ES-I3 (cell line): ENCODE measurements at regions not wholly inside any gene's neighbourhood (a gene's known extent, or its start where the extent isn't known, plus 50 kb on each side); places are given as distances from the start of the nearest gene placed in this dataset.

Experiments used
- H3K36me3 ChIP-seq: 2 replicates; pipeline ENCODE4 v1.6.1; 2013; ENCODE audit warnings: mild to moderate bottlenecking, low read length, control low read depth, moderate library complexity; ENCODE audit not compliant: insufficient read depth
- H3K4me1 ChIP-seq: 2 replicates; pipeline ENCODE4 v1.6.1; 2013; ENCODE audit warnings: mild to moderate bottlenecking, control low read depth, low read length; ENCODE audit not compliant: insufficient read depth
- H3K9ac ChIP-seq: 2 replicates; pipeline ENCODE4 v1.6.1; 2013; ENCODE audit warnings: low read depth, mild to moderate bottlenecking, low read length, moderate library complexity
- H3K9me3 ChIP-seq: 2 replicates; pipeline ENCODE4 v1.6.1; 2013; ENCODE audit warnings: mild to moderate bottlenecking, low read length, moderate library complexity; ENCODE audit not compliant: control insufficient read depth, insufficient read depth

DNA sequence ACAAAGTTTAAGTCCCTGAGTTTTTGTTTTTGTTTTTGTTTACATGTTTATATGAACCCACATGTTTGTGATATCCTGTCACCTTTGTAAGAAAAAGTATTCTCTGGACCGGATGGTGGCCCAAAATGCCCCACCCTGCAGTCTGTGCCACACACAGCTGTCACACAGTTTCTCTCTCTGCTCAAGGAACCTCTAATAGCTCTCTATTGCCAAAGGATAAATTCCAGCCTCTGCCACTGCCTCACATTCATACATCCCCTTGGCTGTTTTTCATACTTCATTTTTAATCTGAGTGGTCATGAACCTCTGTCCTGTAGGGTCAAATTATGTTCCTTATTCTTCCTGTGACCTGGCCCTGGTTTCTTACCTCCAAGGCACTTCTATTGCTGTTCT lies 520.3 kb upstream of the CDH5 start:
- Histone ChIP-seq H3K9me3 (no peaks in the 10 kb centered on the region), H3K4me1 (peaks cover 10% of the 10 kb centered on the region), H3K9ac (no peak overlapping the region), H3K36me3 (no peaks in the 10 kb centered on the region)

DNA sequence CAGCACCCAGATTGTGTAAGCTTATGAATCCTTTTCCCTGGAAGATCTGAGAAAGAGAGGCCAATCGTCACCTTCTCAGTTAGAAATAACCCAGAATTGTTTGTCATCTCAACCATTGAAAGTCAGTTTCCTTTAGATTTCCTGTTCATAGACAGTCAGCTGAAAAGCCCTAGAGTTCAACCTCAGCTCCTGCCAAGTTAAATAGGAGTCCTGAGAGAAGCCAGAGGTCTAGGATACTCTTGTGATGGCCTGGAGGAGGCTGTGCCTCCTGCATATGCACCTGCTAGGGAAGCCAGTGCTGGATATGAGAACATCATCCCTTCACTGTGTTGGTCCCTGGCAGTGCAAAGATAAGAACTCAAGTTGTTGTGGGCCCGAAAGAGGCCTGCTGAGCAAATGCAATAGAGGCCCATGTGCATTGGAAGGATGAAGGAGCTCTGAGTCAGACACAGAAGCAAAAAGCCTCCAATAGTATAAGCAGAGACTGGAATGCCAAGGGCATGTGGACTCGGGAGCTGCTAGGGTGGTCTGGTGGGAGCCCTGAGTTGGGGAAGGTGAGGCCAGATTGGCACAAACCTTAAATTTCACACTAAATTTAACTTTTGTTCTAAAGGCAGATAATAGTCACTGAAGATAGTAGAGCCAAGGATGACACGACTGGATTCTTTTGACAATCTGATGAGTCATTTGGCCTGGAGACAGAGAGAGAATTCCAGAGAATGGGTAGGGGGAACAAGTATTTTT lies 520.9 kb upstream of the CDH5 start:
- H3K9ac ChIP-seq, result no peak overlapping the region

DNA sequence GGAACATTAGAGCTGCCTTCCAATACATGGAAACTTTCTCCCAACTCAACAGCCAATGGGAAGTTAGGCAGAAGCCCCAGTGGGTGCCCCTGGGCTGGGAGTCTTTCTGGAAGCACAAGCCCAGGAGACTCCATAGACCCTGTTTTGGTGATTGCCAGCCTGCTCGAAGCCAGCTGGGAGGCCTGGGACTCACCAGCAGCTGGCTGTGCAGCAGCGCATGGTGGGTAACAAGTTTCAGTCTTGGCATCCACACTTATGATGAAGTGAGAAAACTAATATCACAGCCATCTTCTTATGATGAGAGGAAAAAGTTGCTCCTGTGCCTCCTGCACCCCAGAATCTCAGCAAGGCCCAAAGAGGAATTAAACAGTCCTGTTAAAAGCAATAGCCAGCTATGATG lies 522.5 kb upstream of the CDH5 start:
- Histone ChIP-seq H3K4me1 (peaks cover 10% of the 10 kb centered on the region), H3K9me3 (no peaks in the 10 kb centered on the region), H3K36me3 (no peaks in the 10 kb centered on the region), H3K9ac (no peak overlapping the region)

More for the DNA sequence above, 520.9 kb upstream of the CDH5 start:
- Histone ChIP-seq H3K4me1 (peaks cover 10% of the 10 kb centered on the region), H3K9me3 (no peaks in the 10 kb centered on the region), H3K36me3 (no peaks in the 10 kb centered on the region)

DNA sequence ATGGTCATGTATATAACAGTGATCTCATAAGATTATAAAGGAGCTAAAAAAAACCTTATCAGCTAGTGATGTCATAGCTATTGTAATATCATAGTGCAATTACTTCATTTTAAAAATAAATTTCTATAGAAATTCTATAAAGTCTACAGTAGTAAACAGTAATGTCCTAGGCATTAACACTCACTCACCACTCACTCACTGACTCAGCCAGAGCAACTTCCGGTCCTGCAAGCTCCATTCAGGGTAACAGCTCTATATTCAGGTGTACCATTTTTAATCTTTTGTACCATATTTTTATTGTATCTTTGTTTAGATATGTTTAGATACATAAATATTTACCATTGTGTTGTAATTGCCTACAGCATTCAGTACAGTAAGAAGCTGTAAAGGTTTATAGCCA lies 524.4 kb upstream of the CDH5 start:
- Histone ChIP-seq H3K9me3 (no peaks in the 10 kb centered on the region), H3K4me1 (peaks cover 10% of the 10 kb centered on the region), H3K9ac (no peak overlapping the region), H3K36me3 (no peaks in the 10 kb centered on the region)

DNA sequence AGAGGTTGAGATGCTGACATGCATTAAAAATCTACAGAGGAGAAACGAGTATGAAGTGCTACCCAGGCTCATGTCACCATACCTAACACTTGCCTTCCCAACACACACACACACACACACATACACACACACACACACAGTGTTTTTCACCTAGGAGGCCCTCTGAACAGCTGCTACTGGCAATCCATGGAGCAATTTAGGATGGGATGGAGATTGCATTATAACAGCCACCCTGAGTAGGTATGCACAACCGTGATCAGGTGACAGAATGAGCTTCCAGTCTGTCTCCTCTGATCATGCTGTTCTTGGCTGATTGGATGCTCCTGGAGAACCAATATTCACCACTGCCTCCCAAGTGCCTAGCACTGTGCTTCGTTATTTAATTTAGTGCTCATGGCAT lies 528.5 kb upstream of the CDH5 start:
- no peaks in the 10 kb centered on the region for H3K9me3 ChIP-seq

DNA sequence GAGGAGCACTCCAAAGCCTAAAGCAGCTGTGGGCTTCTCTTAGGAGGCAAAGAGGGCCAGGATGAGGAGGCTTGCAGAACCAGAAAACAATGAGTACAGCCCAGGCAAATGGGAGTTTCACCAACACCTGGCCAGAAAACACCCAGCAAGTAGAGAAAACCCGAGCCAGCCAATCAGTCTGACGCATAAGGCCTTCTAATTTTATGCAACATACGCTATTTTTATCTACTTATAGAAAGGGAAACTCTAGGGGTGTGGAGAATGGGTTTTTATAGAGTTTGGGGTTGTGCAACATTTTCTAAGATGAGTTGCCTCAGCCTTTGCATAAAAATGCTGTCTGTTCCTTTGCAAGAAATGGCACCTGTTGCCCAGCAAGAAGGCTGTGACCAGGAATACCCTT lies 529.0 kb upstream of the CDH5 start:
- H3K36me3 ChIP-seq, result no peaks in the 10 kb centered on the region

More for the DNA sequence above, 528.5 kb upstream of the CDH5 start:
- no peaks in the 10 kb centered on the region for H3K4me1 ChIP-seq
- no peak overlapping the region for H3K9ac ChIP-seq
- no peaks in the 10 kb centered on the region for H3K36me3 ChIP-seq

DNA sequence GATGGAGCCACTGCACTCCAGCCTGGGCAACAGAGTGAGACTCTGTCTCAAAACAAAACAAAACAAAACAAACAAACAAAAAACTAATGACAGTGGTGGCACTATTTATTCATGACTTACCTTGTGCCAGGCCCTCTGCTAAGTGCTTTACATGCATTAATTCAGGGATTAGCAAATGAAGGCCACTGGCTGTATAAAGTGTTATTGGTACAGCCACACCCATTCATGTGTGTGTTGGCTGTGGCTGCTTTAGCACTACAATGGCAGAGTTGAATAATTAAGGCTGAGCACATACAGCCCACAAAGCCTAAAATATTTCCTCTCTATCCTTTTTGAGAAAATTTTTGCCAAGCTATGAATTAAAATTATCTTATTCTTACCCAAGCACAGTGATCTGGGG lies 531.8 kb upstream of the CDH5 start:
- H3K4me1 ChIP-seq, result no peaks in the 10 kb centered on the region
- H3K36me3 ChIP-seq, result no peaks in the 10 kb centered on the region
- no peak overlapping the region for H3K9ac ChIP-seq
- no peaks in the 10 kb centered on the region for H3K9me3 ChIP-seq

More for the DNA sequence above, 529.0 kb upstream of the CDH5 start:
- H3K9me3 ChIP-seq, result no peaks in the 10 kb centered on the region
- no peaks in the 10 kb centered on the region for H3K4me1 ChIP-seq
- H3K9ac ChIP-seq, result no peak overlapping the region

DNA sequence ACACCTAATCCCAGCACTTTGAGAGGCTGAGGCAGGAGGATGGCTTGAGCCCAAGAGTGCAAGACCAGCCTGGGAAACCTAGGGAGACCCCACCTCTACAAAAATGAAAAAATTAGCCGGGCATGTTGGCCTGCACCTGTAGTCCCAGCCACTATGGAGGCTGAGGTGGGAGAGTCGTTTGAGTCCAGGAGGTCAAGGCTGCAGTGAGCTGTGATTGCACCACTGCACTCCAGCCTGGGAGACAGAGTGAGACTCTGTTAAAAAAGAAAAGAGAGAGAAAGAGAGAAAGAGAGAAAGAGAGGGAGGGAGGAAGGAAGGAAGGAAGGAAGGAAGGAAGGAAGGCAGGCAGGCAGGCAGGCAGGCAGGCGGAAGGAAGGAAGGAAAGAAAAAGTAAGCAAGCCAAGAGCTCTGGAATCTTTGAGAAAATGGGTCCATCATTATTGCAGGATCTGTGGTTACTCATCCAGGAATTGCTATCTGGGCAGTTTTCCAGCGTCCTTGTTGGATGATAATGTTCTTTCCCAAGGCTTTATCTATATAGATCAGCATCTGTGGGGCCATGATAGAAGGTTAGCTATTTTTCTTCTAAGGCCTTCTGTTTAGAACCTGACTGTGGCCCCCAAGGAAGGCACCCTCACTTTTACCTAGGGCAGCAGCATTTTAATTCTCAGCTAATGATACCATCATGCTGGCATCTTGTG lies 533.2 kb upstream of the CDH5 start:
- Histone ChIP-seq H3K36me3 (no peaks in the 10 kb centered on the region), H3K9ac (no peak overlapping the region)

DNA sequence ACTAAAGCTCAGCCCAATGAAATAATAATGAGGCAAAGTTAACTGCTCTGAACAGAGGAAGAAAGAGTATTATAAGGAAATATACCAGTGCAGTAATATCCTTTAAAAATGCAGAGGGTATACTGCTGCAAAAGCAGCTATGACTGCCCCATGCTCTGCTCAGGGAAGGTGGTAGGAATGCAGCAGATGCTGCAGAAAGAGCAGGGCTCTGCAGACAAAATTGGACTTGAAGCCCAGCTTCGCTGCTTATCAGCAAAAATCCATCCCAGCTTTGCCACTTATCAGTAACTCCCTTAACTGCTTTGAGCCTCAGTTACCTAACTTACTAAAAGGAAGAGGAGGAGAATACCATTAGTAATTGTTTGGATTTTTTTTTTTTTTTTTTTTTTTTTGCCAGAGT lies 533.8 kb upstream of the CDH5 start:
- no peaks in the 10 kb centered on the region for H3K4me1 ChIP-seq
- no peaks in the 10 kb centered on the region for H3K36me3 ChIP-seq
- H3K9ac ChIP-seq, result no peak overlapping the region
- no peaks in the 10 kb centered on the region for H3K9me3 ChIP-seq

More for the DNA sequence above, 533.2 kb upstream of the CDH5 start:
- no peaks in the 10 kb centered on the region for H3K4me1 ChIP-seq
- no peaks in the 10 kb centered on the region for H3K9me3 ChIP-seq

DNA sequence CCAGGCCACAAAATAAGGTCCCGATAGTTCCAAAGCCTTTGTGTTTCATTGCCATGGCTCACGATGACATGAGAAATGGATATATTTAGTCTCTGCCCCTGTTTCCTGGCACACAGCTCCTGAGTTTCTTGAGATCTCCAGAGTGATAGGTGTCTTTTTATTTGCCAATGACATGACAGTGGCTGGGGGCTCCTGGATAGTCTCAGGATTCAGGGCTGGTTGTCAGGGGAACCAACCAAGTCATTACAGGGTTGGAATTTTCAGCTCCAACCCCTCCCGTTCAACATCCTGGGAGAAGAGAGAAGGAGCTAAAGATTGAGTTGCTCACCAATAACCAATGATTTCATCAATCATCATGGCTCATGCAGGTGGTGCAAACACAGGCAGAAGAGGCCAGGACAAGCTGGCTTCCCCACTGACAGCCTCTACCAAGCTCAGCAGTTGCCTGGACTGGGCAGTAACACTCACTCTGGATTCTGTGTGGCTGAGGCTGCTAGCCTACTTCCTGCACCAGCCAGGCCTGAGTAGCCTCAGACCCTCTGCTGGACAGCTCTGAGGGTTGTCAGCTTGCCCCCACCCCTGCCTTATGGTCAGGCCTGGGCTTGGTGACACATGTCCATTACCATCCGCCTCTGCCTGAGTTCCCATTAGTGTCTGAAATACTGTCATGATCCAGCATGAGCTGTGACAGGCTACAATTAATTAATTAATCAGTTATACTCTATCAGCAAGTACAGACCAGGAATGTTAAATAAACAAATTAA lies 534.4 kb upstream of the CDH5 start:
- Histone ChIP-seq H3K9ac (no peak overlapping the region), H3K9me3 (no peaks in the 10 kb centered on the region), H3K4me1 (no peaks in the 10 kb centered on the region)

DNA sequence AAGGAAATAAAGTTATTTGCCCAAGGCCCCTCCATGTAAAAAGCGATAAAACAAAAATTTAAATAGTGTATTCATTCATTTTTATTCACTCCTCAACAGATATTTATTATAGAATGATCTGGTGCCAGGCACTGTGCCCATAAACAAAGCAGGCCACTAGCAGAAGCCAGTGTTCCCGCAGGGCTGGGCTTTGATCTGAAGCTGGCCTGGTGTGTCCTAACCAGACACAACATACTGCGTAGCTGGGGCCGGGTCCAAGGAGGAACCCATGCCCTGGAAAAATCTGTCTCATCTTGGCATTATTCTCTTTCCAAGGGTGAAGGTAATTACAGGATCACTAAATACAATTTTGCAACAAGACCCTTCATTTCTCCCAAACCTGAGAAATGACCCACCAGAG lies 537.4 kb upstream of the CDH5 start:
- H3K9me3 ChIP-seq, result no peaks in the 10 kb centered on the region
- H3K4me1 ChIP-seq, result 0 out of 2 replicates have a peak, but pooled peaks cover 4% of the 10 kb centered on the region
- no peak overlapping the region for H3K9ac ChIP-seq
- no peaks in the 10 kb centered on the region for H3K36me3 ChIP-seq

More for the DNA sequence above, 534.4 kb upstream of the CDH5 start:
- H3K36me3 ChIP-seq, result no peaks in the 10 kb centered on the region

DNA sequence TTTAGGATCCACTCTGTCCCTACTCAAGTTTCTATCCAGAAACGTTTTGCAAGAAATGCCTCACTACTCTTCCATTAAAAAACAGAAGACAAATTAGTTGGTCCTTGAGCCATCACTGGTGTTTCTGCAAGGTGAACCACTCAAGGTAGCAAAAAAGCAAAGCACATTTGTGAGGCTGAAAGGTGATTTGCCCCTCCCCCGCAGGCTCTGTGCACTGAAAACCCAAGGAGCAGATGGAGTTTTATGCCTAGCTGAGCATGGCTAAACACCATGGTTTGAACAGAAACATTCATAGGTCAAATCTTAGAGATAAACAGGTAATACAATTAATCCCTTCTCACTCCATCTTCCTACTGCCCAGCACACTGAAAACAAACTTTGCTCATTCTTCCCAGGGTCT lies 538.2 kb upstream of the CDH5 start:
- H3K36me3 ChIP-seq, result no peaks in the 10 kb centered on the region
- H3K9ac ChIP-seq, result no peak overlapping the region
- H3K9me3 ChIP-seq, result no peaks in the 10 kb centered on the region
- H3K4me1 ChIP-seq, result 0 out of 2 replicates have a peak, but pooled peaks cover 4% of the 10 kb centered on the region

DNA sequence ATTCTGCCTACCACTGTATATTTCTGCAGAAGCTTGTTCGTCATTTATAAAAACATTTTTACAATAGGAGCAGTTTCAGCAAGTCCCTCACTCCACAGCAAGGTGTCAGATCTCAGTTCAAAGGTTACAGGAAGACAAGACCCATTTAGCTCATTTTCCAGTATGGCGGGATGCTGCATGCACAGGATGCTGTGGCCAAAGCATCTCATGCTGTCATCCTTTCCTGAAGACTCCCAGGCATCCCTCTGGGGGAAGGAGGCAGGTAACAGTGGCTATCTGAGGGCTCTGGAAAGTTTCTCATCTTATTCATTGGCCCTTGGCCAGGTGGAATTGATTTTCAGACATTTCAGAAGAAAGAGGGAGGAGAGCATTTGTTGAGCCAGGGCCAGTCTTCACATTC lies 539.3 kb upstream of the CDH5 start:
- Histone ChIP-seq H3K9ac (no peak overlapping the region), H3K9me3 (peaks cover under 1% of the 10 kb centered on the region; the same call in 1 of the 2 replicates), H3K4me1 (0 out of 2 replicates have a peak, but pooled peaks cover 4% of the 10 kb centered on the region), H3K36me3 (no peaks in the 10 kb centered on the region)

DNA sequence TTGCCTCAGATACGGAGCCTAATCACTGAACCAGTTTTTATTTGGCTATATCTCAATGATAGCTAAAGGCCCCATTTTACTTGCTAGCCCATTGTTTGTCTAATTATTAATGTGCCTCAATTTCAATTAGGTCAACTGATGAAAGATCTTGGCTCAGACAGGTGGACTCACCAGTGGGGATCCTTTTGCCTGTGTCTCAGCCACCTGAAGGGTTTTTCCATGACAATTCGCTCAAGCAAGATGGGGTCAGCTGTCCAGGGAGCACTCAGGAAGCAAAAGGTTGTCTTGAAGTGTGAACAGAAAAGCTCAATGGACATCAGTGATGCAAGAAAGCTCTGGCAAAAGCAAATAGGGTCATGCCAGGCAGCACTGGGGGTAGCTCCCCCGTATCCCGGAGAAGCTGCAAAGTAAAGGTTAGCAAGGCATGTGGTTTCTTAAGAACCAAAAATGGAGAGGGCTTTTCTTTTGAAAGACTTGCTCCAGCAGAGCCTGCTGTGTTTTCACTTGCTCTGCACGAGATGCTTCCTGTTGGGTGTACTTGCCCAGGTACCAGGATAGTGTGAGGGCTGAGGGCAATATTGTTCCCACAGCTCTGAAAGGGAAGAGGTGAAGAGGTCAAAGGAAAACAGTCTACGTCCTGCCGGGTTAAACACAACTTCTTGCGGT lies 541.2 kb upstream of the CDH5 start:
- H3K36me3 ChIP-seq, result no peaks in the 10 kb centered on the region
- no peak overlapping the region for H3K9ac ChIP-seq
- H3K4me1 ChIP-seq, result 0 out of 2 replicates have a peak, but pooled peaks cover 4% of the 10 kb centered on the region
- H3K9me3 ChIP-seq, result peaks cover 3% of the 10 kb centered on the region; the same call in 1 of the 2 replicates
